Gastroesophageal sphincter (tissue), 3 donors: ENCODE measurements at regions not wholly inside any gene's neighbourhood (a gene's known extent, or its start where the extent isn't known, plus 50 kb on each side); places are given as distances from the start of the nearest gene placed in this dataset.

ENCODE experiments used
- CTCF ChIP-seq, 4 experiments: fragments of 200-600 bp in 2 of 4; fragments of 450-650 bp in 2 of 4; sonication (generic) in 1 of 4; IDR thresholded peaks; one replicate each; pipeline ENCODE4 v1.5.1; 2017 to 2019; ENCODE audit warnings: antibody characterized with exemption in 4 of 4, mild to moderate bottlenecking in 2 of 4, moderate library complexity in 2 of 4
- EP300 ChIP-seq: sonication (generic); formaldehyde crosslinking; IDR thresholded peaks from one replicate; pipeline ENCODE4 v1.6.1; 2017; ENCODE audit warnings: antibody characterized with exemption, mild to moderate bottlenecking
- POLR2A ChIP-seq, 2 donors: fragments of 450-650 bp; IDR thresholded peaks; one replicate each; pipeline ENCODE4 v1.6.1; 2017; ENCODE audit warnings: antibody characterized with exemption in 2 of 2, mild to moderate bottlenecking in 2 of 2, moderate library complexity in 1 of 2
- POLR2AphosphoS5 ChIP-seq: sonication (generic); formaldehyde crosslinking; IDR thresholded peaks from one replicate; pipeline ENCODE4 v1.6.1; 2017; ENCODE audit warnings: antibody characterized with exemption

- TF ChIP-seq POLR2A (IDR thresholded peaks at IDR 0.05) (no peak), CTCF (IDR thresholded peaks at IDR 0.05) (no peak), POLR2AphosphoS5 (no peak), EP300 (no peak)
Observed at GRCh38 chr5:28269978-28270377, 1231.6 kb upstream of the CDH9 start.
